GM11168 (cell line): ENCODE measurements at regions not wholly inside any gene's neighbourhood (a gene's known extent, or its start where the extent isn't known, plus 50 kb on each side); places are given as distances from the start of the nearest gene placed in this dataset.

Source experiments
- in situ Hi-C: fragments of 300-500 bp; cut with MboI; formaldehyde crosslinking; loops from one replicate; pipeline ENCODE4 v1.12.0; 2022; ENCODE audit warnings: low sequenced_read_pairs; ENCODE audit not compliant: unreplicated experiment

GRCh38 chr16:52906281-52906680 is 146.4 kb downstream of the CHD9NB start:
- in situ Hi-C loops, result loop anchor here (25.0 kb wide), 1 partner anchor 719 kb away; no protein-coding TSS in a partner anchor

- in situ Hi-C loops, result no loop called here
These were observed 156.1 kb downstream of the CHD9NB start for GRCh38 chr16:52896478-52897164.

- in situ Hi-C loops, result no loop called here
These were observed 178.7 kb downstream of the CHD9NB start for GRCh38 chr16:52874042-52874441.

- in situ Hi-C loops, result no loop called here
These were observed 180.0 kb downstream of the CHD9NB start for GRCh38 chr16:52872731-52873130.

GRCh38 chr16:52871481-52871880 is 181.2 kb downstream of the CHD9NB start:
- in situ Hi-C loops, result no loop called here

GRCh38 chr16:52869243-52869642 is 183.5 kb downstream of the CHD9NB start:
- in situ Hi-C loops, result no loop called here

GRCh38 chr16:52863000-52863399 is 189.7 kb downstream of the CHD9NB start:
- in situ Hi-C loops, result no loop called here

- in situ Hi-C loops, result no loop called here
These were observed 191.1 kb downstream of the CHD9NB start for GRCh38 chr16:52861614-52862022.

GRCh38 chr16:52855463-52855862 is 197.2 kb downstream of the CHD9NB start:
- in situ Hi-C loops, result no loop called here

- in situ Hi-C loops, result no loop called here
These were observed 199.7 kb downstream of the CHD9NB start for GRCh38 chr16:52852978-52853377.

GRCh38 chr16:52851211-52851740 is 201.4 kb downstream of the CHD9NB start:
- in situ Hi-C loops, result no loop called here

- in situ Hi-C loops, result no loop called here
These were observed 209.3 kb downstream of the CHD9NB start for GRCh38 chr16:52843381-52843780.

GRCh38 chr16:52837251-52837650 is 215.4 kb downstream of the CHD9NB start:
- in situ Hi-C loops, result no loop called here

- in situ Hi-C loops, result no loop called here
These were observed 217.8 kb downstream of the CHD9NB start for GRCh38 chr16:52834736-52835465.

- in situ Hi-C loops, result no loop called here
These were observed 219.9 kb downstream of the CHD9NB start for GRCh38 chr16:52832771-52833170.

- in situ Hi-C loops, result no loop called here
These were observed 225.2 kb downstream of the CHD9NB start for GRCh38 chr16:52827456-52827855.

- in situ Hi-C loops, result no loop called here
These were observed 226.8 kb downstream of the CHD9NB start for GRCh38 chr16:52825892-52826291.

- in situ Hi-C loops, result no loop called here
These were observed 232.9 kb downstream of the CHD9NB start for GRCh38 chr16:52819808-52820207.

GRCh38 chr16:52819405-52819804 is 233.3 kb downstream of the CHD9NB start:
- in situ Hi-C loops, result no loop called here

GRCh38 chr16:52817696-52818095 is 235.0 kb downstream of the CHD9NB start:
- in situ Hi-C loops, result no loop called here

- in situ Hi-C loops, result no loop called here
These were observed 235.7 kb downstream of the CHD9NB start for GRCh38 chr16:52816993-52817392.
